T47D (cell line): ENCODE measurements at regions not wholly inside any gene's neighbourhood (a gene's known extent, or its start where the extent isn't known, plus 50 kb on each side); places are given as distances from the start of the nearest gene placed in this dataset.

Experiments used
- DNase-seq, 2 experiments: peaks; one replicate each; pipeline versions ENCODE4 v3.0.0 to v3.0.0-alpha.2; 2011 to 2012; ENCODE audit warnings: low read depth in 1 of 2, low spot score in 1 of 2
- JUND ChIP-seq: IDR thresholded peaks from 2 replicates; pipeline ENCODE4 v1.6.1; 2012; ENCODE audit warnings: low read depth
- in situ Hi-C: cut with HindIII; loops from 2 replicates; pipeline ENCODE4 v1.10.0; 2016; ENCODE audit warnings: low sequenced_read_pairs, low pct_unique_long_range_greater_than_20kb

- DNase-seq = no peak
- TF ChIP-seq JUND = no peak
- in situ Hi-C loops = no loop called here
Observed at GRCh38 chr18:64331419-64331818, 182.5 kb upstream of the LINC00305 start.

GRCh38 chr18:64330931-64331330, 182.0 kb upstream of the LINC00305 start:
- TF ChIP-seq JUND = no peak
- no peak for DNase-seq
- in situ Hi-C loops = no loop called here

GRCh38 chr18:64330161-64330560, 181.3 kb upstream of the LINC00305 start:
- peak; percentile 0 to 47 for DNase-seq
- no peak for TF ChIP-seq JUND
- in situ Hi-C loops = no loop called here

GRCh38 chr18:64322189-64322588, 173.3 kb upstream of the LINC00305 start:
- TF ChIP-seq JUND = no peak
- no peak for DNase-seq
- in situ Hi-C loops = no loop called here

- TF ChIP-seq JUND = no peak
- no peak for DNase-seq
- in situ Hi-C loops = no loop called here
Observed at GRCh38 chr18:64318547-64318946, 169.7 kb upstream of the LINC00305 start.

- no peak for TF ChIP-seq JUND
- DNase-seq = no peak
- in situ Hi-C loops = no loop called here
Observed at GRCh38 chr18:64311859-64312258, 163.0 kb upstream of the LINC00305 start.

GRCh38 chr18:64295839-64296238, 147.0 kb upstream of the LINC00305 start:
- TF ChIP-seq JUND = no peak
- no peak for DNase-seq
- in situ Hi-C loops = no loop called here

- TF ChIP-seq JUND = no peak
- in situ Hi-C loops = no loop called here
- peak; percentile 1 to 11 for DNase-seq
Observed at GRCh38 chr18:64294967-64295366, 146.1 kb upstream of the LINC00305 start.

- TF ChIP-seq JUND = no peak
- in situ Hi-C loops = no loop called here
- DNase-seq = no peak
Observed at GRCh38 chr18:64288432-64288831, 139.5 kb upstream of the LINC00305 start.

- peak in 1 of 2 experiments; percentile 9 for DNase-seq
- in situ Hi-C loops = no loop called here
- no peak for TF ChIP-seq JUND
Observed at GRCh38 chr18:64287926-64288325, 139.0 kb upstream of the LINC00305 start.

GRCh38 chr18:64283059-64283458, 134.2 kb upstream of the LINC00305 start:
- in situ Hi-C loops = no loop called here
- DNase-seq = no peak
- TF ChIP-seq JUND = no peak

- TF ChIP-seq JUND = no peak
- no peak for DNase-seq
- in situ Hi-C loops = no loop called here
Observed at GRCh38 chr18:64278026-64278425, 129.1 kb upstream of the LINC00305 start.

GRCh38 chr18:64276311-64277090, 127.6 kb upstream of the LINC00305 start:
- in situ Hi-C loops = no loop called here

GRCh38 chr18:64275593-64276300, 126.9 kb upstream of the LINC00305 start:
- no peak for DNase-seq
- in situ Hi-C loops = no loop called here
- TF ChIP-seq JUND = no peak

More at GRCh38 chr18:64276311-64277090, 127.6 kb upstream of the LINC00305 start:
- no peak for TF ChIP-seq JUND
- no peak for DNase-seq
